Vagina (tissue), 2 donors: ENCODE measurements at regions not wholly inside any gene's neighbourhood (a gene's known extent, or its start where the extent isn't known, plus 50 kb on each side); places are given as distances from the start of the nearest gene placed in this dataset.

Experiments
- DNase-seq, 2 donors: peaks; one replicate each; pipeline ENCODE4 v3.0.0-alpha.2; 2017; ENCODE audit errors: extremely low spot score in 2 of 2
- H3K27ac ChIP-seq: fragments of 200-600 bp; sonication (generic); one replicate; pipeline ENCODE4 v1.5.1; 2019
- H3K27me3 ChIP-seq: fragments of 200-600 bp; sonication (generic); one replicate; pipeline ENCODE4 v1.5.1; 2019
- H3K36me3 ChIP-seq, 2 donors: fragments of 200-600 bp; sonication (generic); one replicate each; pipeline ENCODE4 v1.5.1; 2017 to 2019
- H3K4me1 ChIP-seq: fragments of 200-600 bp; sonication (generic); one replicate; pipeline ENCODE4 v1.5.1; 2019
- H3K4me3 ChIP-seq, 2 donors: fragments of 200-600 bp; sonication (generic); 1 replicate in 1 of 2; 2 replicates in 1 of 2; pipeline ENCODE4 v1.5.1; 2016 to 2019
- H3K9me3 ChIP-seq: fragments of 200-600 bp; sonication (generic); one replicate; pipeline ENCODE4 v1.5.1; 2019
- CTCF ChIP-seq, 3 experiments: fragments of 450-650 bp in 2 of 3; fragments of 200-600 bp in 1 of 3; sonication (generic) in 1 of 3; IDR thresholded peaks; one replicate each; pipeline ENCODE4 v1.5.1; 2017 to 2019; ENCODE audit warnings: antibody characterized with exemption in 3 of 3, mild to moderate bottlenecking in 2 of 3, moderate library complexity in 2 of 3
- POLR2A ChIP-seq, 2 donors: fragments of 450-650 bp; IDR thresholded peaks; one replicate each; pipeline ENCODE4 v1.6.1; 2017; ENCODE audit warnings: antibody characterized with exemption in 2 of 2, mild to moderate bottlenecking in 2 of 2, moderate library complexity in 2 of 2
- POLR2AphosphoS5 ChIP-seq, 2 donors: sonication (generic); formaldehyde crosslinking; IDR thresholded peaks; one replicate each; pipeline ENCODE4 v1.9.0; 2017; ENCODE audit warnings: antibody characterized with exemption in 2 of 2, mild to moderate bottlenecking in 2 of 2, low read depth in 1 of 2; ENCODE audit not compliant: insufficient read depth in 1 of 2
- intact Hi-C: fragments of 100-400 bp; cut with DNase I; formaldehyde crosslinking; loops from one replicate; pipeline ENCODE4 v1.15.1; 2023

GRCh38 chr5:163855754-163856153, 350.3 kb downstream of the MAT2B start:
- H3K27ac ChIP-seq: no peak overlapping the region
- TF ChIP-seq POLR2AphosphoS5 (IDR thresholded peaks at IDR 0.05; ENCODE audit: insufficient read depth in 1 of 2, low read depth in 1 of 2) (no peak), POLR2A (IDR thresholded peaks at IDR 0.05) (no peak), CTCF (IDR thresholded peaks at IDR 0.05) (no peak)
- no peaks in the 10 kb centered on the region for H3K36me3 ChIP-seq
- no peaks in the 10 kb centered on the region for H3K4me1 ChIP-seq
- no peak overlapping the region for H3K4me3 ChIP-seq
- intact Hi-C loops: no loop called here
- H3K9me3 ChIP-seq: no peaks in the 10 kb centered on the region
- H3K27me3 ChIP-seq: no peaks in the 10 kb centered on the region
- no peak for DNase-seq

DNA sequence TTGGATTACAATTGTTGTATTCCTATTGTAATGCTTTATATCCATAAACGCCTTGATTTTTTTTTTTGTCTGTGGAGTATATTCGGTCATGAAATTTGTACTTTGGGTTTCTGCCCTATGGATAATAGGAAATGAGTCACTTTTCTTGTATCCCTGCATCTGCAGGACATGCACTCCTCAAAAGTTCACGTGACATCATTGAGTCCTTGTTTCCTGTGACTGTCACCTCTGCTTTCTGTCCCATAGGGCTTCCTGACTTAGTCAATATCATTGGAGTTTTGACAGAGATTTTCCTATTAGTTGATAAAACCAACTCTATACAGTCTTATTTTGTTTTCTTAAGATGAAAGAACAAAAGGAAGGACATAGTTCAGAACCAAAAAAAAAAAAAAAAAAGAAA, 356.3 kb downstream of the MAT2B start:
- Histone ChIP-seq H3K4me1 (no peaks in the 10 kb centered on the region), H3K9me3 (no peaks in the 10 kb centered on the region), H3K27ac (no peak overlapping the region), H3K27me3 (no peaks in the 10 kb centered on the region), H3K4me3 (no peak overlapping the region), H3K36me3 (no peaks in the 10 kb centered on the region)
- intact Hi-C loops: no loop called here
- TF ChIP-seq POLR2AphosphoS5 (IDR thresholded peaks at IDR 0.05; ENCODE audit: insufficient read depth in 1 of 2, low read depth in 1 of 2) (no peak), CTCF (IDR thresholded peaks at IDR 0.05) (no peak), POLR2A (IDR thresholded peaks at IDR 0.05) (no peak)
- no peak for DNase-seq

GRCh38 chr5:163867324-163867723, 361.9 kb downstream of the MAT2B start:
- TF ChIP-seq CTCF (IDR thresholded peaks at IDR 0.05) (no peak), POLR2A (IDR thresholded peaks at IDR 0.05) (no peak), POLR2AphosphoS5 (IDR thresholded peaks at IDR 0.05; ENCODE audit: insufficient read depth in 1 of 2, low read depth in 1 of 2) (no peak)
- no peak overlapping the region for H3K4me3 ChIP-seq
- intact Hi-C loops: no loop called here
- H3K27me3 ChIP-seq: no peaks in the 10 kb centered on the region
- H3K27ac ChIP-seq: no peak overlapping the region
- no peaks in the 10 kb centered on the region for H3K9me3 ChIP-seq
- H3K4me1 ChIP-seq: no peaks in the 10 kb centered on the region
- H3K36me3 ChIP-seq: no peaks in the 10 kb centered on the region
- DNase-seq: no peak

- Histone ChIP-seq H3K27ac (no peak overlapping the region), H3K4me3 (no peak overlapping the region), H3K4me1 (no peaks in the 10 kb centered on the region), H3K36me3 (no peaks in the 10 kb centered on the region), H3K27me3 (no peaks in the 10 kb centered on the region), H3K9me3 (no peaks in the 10 kb centered on the region)
- TF ChIP-seq POLR2AphosphoS5 (IDR thresholded peaks at IDR 0.05; ENCODE audit: insufficient read depth in 1 of 2, low read depth in 1 of 2): no peak
- TF ChIP-seq CTCF (IDR thresholded peaks at IDR 0.05): no peak
- TF ChIP-seq POLR2A (IDR thresholded peaks at IDR 0.05): no peak
- no peak for DNase-seq
- intact Hi-C loops: no loop called here
These were observed 362.3 kb downstream of the MAT2B start for GRCh38 chr5:163867738-163868137.

DNA sequence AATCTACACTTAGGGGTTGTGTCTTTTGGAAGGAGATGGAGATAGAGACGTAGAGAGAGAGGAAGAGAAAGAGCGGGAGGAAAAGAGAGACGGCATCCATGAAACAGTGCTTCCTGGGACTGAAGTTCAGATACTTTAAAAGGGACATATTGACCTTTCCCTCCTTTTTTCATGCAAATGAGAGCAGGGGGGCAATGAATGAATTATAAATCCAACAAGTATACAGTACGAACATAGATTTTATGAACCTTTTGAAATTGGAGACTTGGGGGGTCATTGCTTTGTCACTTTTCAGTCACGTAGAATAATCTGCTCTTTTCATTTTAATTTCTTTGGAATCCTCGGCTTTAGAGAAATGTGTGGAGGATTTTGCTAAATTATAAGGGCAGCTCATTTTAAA, 364.2 kb downstream of the MAT2B start:
- DNase-seq: no peak
- no peaks in the 10 kb centered on the region for H3K9me3 ChIP-seq
- intact Hi-C loops: no loop called here
- no peaks in the 10 kb centered on the region for H3K4me1 ChIP-seq
- no peak overlapping the region for H3K4me3 ChIP-seq
- H3K27ac ChIP-seq: no peak overlapping the region
- H3K27me3 ChIP-seq: no peaks in the 10 kb centered on the region
- no peaks in the 10 kb centered on the region for H3K36me3 ChIP-seq
- TF ChIP-seq POLR2AphosphoS5 (IDR thresholded peaks at IDR 0.05; ENCODE audit: insufficient read depth in 1 of 2, low read depth in 1 of 2) (no peak), POLR2A (IDR thresholded peaks at IDR 0.05) (no peak), CTCF (IDR thresholded peaks at IDR 0.05) (no peak)
